Esophagus muscularis mucosa (tissue), 4 donors: ENCODE measurements at regions not wholly inside any gene's neighbourhood (a gene's known extent, or its start where the extent isn't known, plus 50 kb on each side); places are given as distances from the start of the nearest gene placed in this dataset.

Source experiments
- DNase-seq: peaks from one replicate; pipeline ENCODE4 v3.0.0-alpha.2; 2017; ENCODE audit errors: extremely low spot score
- H3K27ac ChIP-seq, 4 donors: fragments of 200-600 bp; sonication (generic); replicated peaks in 1 of 4; 1 replicate in 3 of 4; 2 replicates in 1 of 4; pipeline ENCODE4 v1.5.1; 2016 to 2019; ENCODE audit warnings: mild to moderate bottlenecking in 1 of 4
- H3K27me3 ChIP-seq, 4 donors: fragments of 200-600 bp; sonication (generic); one replicate each; pipeline versions ENCODE4 v1.5.1 to v1.6.0; 2016 to 2019
- H3K36me3 ChIP-seq, 4 donors: fragments of 200-600 bp; sonication (generic); one replicate each; pipeline ENCODE4 v1.5.1; 2016 to 2019
- H3K4me1 ChIP-seq, 4 donors: fragments of 200-600 bp; sonication (generic); one replicate each; pipeline ENCODE4 v1.5.1; 2016 to 2019
- H3K4me3 ChIP-seq, 4 donors: fragments of 200-600 bp; sonication (generic); 1 replicate in 2 of 4; 2 replicates in 2 of 4; pipeline ENCODE4 v1.5.1; 2016 to 2019; ENCODE audit warnings: mild to moderate bottlenecking in 4 of 4, moderate library complexity in 1 of 4
- H3K9me3 ChIP-seq, 4 donors: fragments of 200-600 bp; sonication (generic); 1 replicate in 3 of 4; 2 replicates in 1 of 4; pipeline ENCODE4 v1.5.1; 2016 to 2019
- CTCF ChIP-seq, 3 experiments: fragments of 200-600 bp in 2 of 3; fragments of 450-650 bp in 1 of 3; sonication (generic) in 2 of 3; IDR thresholded peaks; one replicate each; pipeline ENCODE4 v1.5.1; 2017 to 2019; ENCODE audit warnings: antibody characterized with exemption in 3 of 3, mild to moderate bottlenecking in 2 of 3, moderate library complexity in 1 of 3
- EP300 ChIP-seq: sonication (generic); formaldehyde crosslinking; IDR thresholded peaks from one replicate; pipeline ENCODE4 v1.6.1; 2017; ENCODE audit warnings: antibody characterized with exemption
- POLR2A ChIP-seq: fragments of 450-650 bp; IDR thresholded peaks from one replicate; pipeline ENCODE4 v1.6.1; 2017; ENCODE audit warnings: antibody characterized with exemption, moderate library complexity, mild to moderate bottlenecking, low read depth
- POLR2AphosphoS5 ChIP-seq, 2 donors: sonication (generic); formaldehyde crosslinking; IDR thresholded peaks; one replicate each; pipeline ENCODE4 v1.6.1; 2017; ENCODE audit warnings: antibody characterized with exemption in 2 of 2
- WGBS: methylation state at CpG from one replicate; pipeline ENCODE4 v1.1.5; 2018; 5-methylcytosine and 5-hydroxymethylcytosine counted together
- intact Hi-C: fragments of 100-400 bp; cut with DNase I; formaldehyde crosslinking; loops from one replicate; pipeline ENCODE4 v1.15.1; 2023

- TF ChIP-seq POLR2AphosphoS5 (IDR thresholded peaks at IDR 0.05) (no peak), EP300 (no peak), POLR2A (no peak), CTCF (IDR thresholded peaks at IDR 0.05) (no peak)
- DNase-seq, result no peak
Observed at GRCh38 chr4:93888308-93888707, 59.8 kb downstream of the ATOH1 start.

GRCh38 chr4:93888768-93889167 lies 60.2 kb downstream of the ATOH1 start:
- TF ChIP-seq CTCF (IDR thresholded peaks at IDR 0.05), result no peak
- TF ChIP-seq EP300, result no peak
- no peak for TF ChIP-seq POLR2AphosphoS5 (IDR thresholded peaks at IDR 0.05)
- no peak for TF ChIP-seq POLR2A

More at GRCh38 chr4:93888308-93888707, 59.8 kb downstream of the ATOH1 start:
- Histone ChIP-seq H3K4me1 (no peaks in the 10 kb centered on the region), H3K9me3 (no peaks in the 10 kb centered on the region), H3K4me3 (no peak overlapping the region), H3K27ac (no peak overlapping the region), H3K36me3 (no peaks in the 10 kb centered on the region), H3K27me3 (no peaks in the 10 kb centered on the region)
- intact Hi-C loops, result no loop called here

GRCh38 chr4:93891244-93891643 lies 62.7 kb downstream of the ATOH1 start:
- no peak overlapping the region for H3K4me3 ChIP-seq
- H3K27me3 ChIP-seq, result peaks cover 0 to 3% (median 0%) of the 10 kb centered on the region in 4 donors
- no peak overlapping the region for H3K27ac ChIP-seq
- DNase-seq, result no peak
- WGBS, result 81% methylated on average over 2 of the region's 2 CpGs
- H3K4me1 ChIP-seq, result no peaks in the 10 kb centered on the region
- no peaks in the 10 kb centered on the region for H3K36me3 ChIP-seq
- H3K9me3 ChIP-seq, result no peaks in the 10 kb centered on the region
- TF ChIP-seq CTCF (IDR thresholded peaks at IDR 0.05) (no peak), POLR2A (no peak), POLR2AphosphoS5 (IDR thresholded peaks at IDR 0.05) (no peak), EP300 (no peak)
- intact Hi-C loops, result no loop called here

More at GRCh38 chr4:93888768-93889167, 60.2 kb downstream of the ATOH1 start:
- intact Hi-C loops, result no loop called here
- DNase-seq, result no peak
- Histone ChIP-seq H3K27me3 (peaks cover 0 to 3% (median 0%) of the 10 kb centered on the region in 4 donors), H3K36me3 (no peaks in the 10 kb centered on the region), H3K4me3 (no peak overlapping the region), H3K9me3 (no peaks in the 10 kb centered on the region), H3K27ac (no peak overlapping the region), H3K4me1 (no peaks in the 10 kb centered on the region)

GRCh38 chr4:93894995-93895394 lies 66.4 kb downstream of the ATOH1 start:
- 54% methylated on average over 2 of the region's 2 CpGs for WGBS
- intact Hi-C loops, result no loop called here
- no peak for DNase-seq
- Histone ChIP-seq H3K4me1 (no peaks in the 10 kb centered on the region), H3K9me3 (no peaks in the 10 kb centered on the region), H3K27ac (no peak overlapping the region), H3K36me3 (no peaks in the 10 kb centered on the region), H3K4me3 (no peak overlapping the region), H3K27me3 (peaks cover 0 to 3% (median 0%) of the 10 kb centered on the region in 4 donors)
- TF ChIP-seq POLR2A (no peak), EP300 (no peak), POLR2AphosphoS5 (IDR thresholded peaks at IDR 0.05) (no peak), CTCF (IDR thresholded peaks at IDR 0.05) (no peak)

GRCh38 chr4:93896516-93896915 lies 68.0 kb downstream of the ATOH1 start:
- no peaks in the 10 kb centered on the region for H3K36me3 ChIP-seq
- H3K4me3 ChIP-seq, result no peak overlapping the region
- peaks cover 0 to 3% (median 0%) of the 10 kb centered on the region in 4 donors for H3K27me3 ChIP-seq
- no peaks in the 10 kb centered on the region for H3K4me1 ChIP-seq
- no peak overlapping the region for H3K27ac ChIP-seq
- TF ChIP-seq EP300, result no peak
- TF ChIP-seq POLR2A, result no peak
- TF ChIP-seq CTCF (IDR thresholded peaks at IDR 0.05), result no peak
- no peak for TF ChIP-seq POLR2AphosphoS5 (IDR thresholded peaks at IDR 0.05)
- 46% methylated on average over 1 of the region's 1 CpG for WGBS
- intact Hi-C loops, result no loop called here
- no peak for DNase-seq
- no peaks in the 10 kb centered on the region for H3K9me3 ChIP-seq
